ENCODE measurements at regions not wholly inside any gene's neighbourhood (a gene's known extent, or its start where the extent isn't known, plus 50 kb on each side); places are given as distances from the start of the nearest gene placed in this dataset.

DNA sequence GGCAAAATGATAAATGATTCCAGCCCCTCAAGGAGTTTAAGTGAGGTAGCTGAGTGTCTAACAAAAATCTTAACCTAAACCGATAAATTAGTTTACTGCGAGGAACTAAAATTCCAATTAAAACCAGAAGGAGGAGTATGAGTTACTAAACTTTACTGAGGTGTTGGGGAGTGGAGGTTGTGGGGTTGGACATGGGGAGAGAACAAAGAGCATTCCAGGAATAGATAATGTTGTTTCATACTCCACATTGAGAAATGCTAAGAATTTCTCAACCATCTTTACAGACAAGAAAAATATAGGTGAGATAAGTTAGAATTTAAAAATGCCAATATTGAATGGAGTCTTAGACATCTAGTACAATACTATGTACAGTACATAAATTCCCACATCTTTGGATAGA lies 488.6 kb downstream of the METTL15 start:
- peaks cover 2% of the 10 kb centered on the region for H3K9me3 Mint-ChIP-seq (ENCODE audit: unreplicated experiment)
- no peaks in the 10 kb centered on the region for H3K27me3 Mint-ChIP-seq (ENCODE audit: low read depth, unreplicated experiment)
- H3K4me3 Mint-ChIP-seq (ENCODE audit: unreplicated experiment): no peak overlapping the region
- Histone ChIP-seq H3K4me3 (ENCODE audit: insufficient read depth, low read depth, low read length) (no peak overlapping the region), H3K4me2 (ENCODE audit: low read length) (no peak overlapping the region), H3K79me2 (ENCODE audit: insufficient read depth, low read length) (no peaks in the 10 kb centered on the region), H3K27ac (ENCODE audit: low read depth, low read length) (no peak overlapping the region), H3K9ac (ENCODE audit: low read length) (no peak overlapping the region), H3K36me3 (ENCODE audit: insufficient read depth, low read length) (no peaks in the 10 kb centered on the region), H4K20me1 (ENCODE audit: insufficient read depth, low read length) (no peaks in the 10 kb centered on the region), H3K9me3 (ENCODE audit: insufficient read depth, low read depth, low read length) (no peaks in the 10 kb centered on the region), H3K27me3 (ENCODE audit: insufficient read depth, low read length) (no peaks in the 10 kb centered on the region), H2AFZ (ENCODE audit: low read depth, low read length) (no peak overlapping the region), H3K4me1 (ENCODE audit: insufficient read depth, low read length) (no peaks in the 10 kb centered on the region)
- H3K36me3 Mint-ChIP-seq (ENCODE audit: low read depth, unreplicated experiment): no peaks in the 10 kb centered on the region
- no peak overlapping the region for H3K27ac Mint-ChIP-seq (ENCODE audit: unreplicated experiment)
- TF ChIP-seq CTCF (IDR thresholded peaks at IDR 0.05; ENCODE audit: insufficient read depth, low read depth, low read length): no peak
- no peak for TF ChIP-seq EZH2 (IDR thresholded peaks at IDR 0.05; ENCODE audit: insufficient read depth, low read length)
- FAIRE-seq (peak; percentile 5), DNase-seq (ENCODE audit: low read depth) (no peak)
- peaks cover 2% of the 10 kb centered on the region for H3K4me1 Mint-ChIP-seq (ENCODE audit: low read depth, unreplicated experiment)

DNA sequence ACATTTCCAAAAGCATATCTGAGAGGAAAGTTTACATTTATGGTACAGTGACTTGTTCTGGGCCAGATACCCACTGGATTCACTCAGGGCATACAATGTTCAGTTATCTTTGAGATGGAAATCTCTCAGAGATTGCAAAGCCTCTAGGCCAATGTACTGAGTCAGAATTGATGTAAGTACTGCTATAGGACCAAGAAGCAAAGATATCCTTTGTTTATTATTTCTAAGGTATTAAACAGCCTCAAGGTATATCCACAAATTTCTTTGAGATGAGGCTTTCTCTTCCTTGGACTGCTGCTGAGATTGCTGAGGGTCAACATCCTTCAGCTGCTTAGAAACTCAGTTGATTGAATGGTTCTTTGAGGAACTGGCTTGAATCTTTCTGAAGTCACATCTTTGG lies 484.0 kb downstream of the METTL15 start:
- no peak for DNase-seq (ENCODE audit: low read depth)
- no peak overlapping the region for H2AFZ ChIP-seq (ENCODE audit: low read depth, low read length)
- no peaks in the 10 kb centered on the region for H3K79me2 ChIP-seq (ENCODE audit: insufficient read depth, low read length)
- H3K4me2 ChIP-seq (ENCODE audit: low read length): no peak overlapping the region
- TF ChIP-seq EZH2 (IDR thresholded peaks at IDR 0.05; ENCODE audit: insufficient read depth, low read length): no peak
- TF ChIP-seq CTCF (IDR thresholded peaks at IDR 0.05; ENCODE audit: insufficient read depth, low read depth, low read length): no peak
- H3K36me3 Mint-ChIP-seq (ENCODE audit: low read depth, unreplicated experiment): no peaks in the 10 kb centered on the region
- FAIRE-seq: no peak
- H3K4me3 ChIP-seq (ENCODE audit: insufficient read depth, low read depth, low read length): no peak overlapping the region
- H3K27me3 ChIP-seq (ENCODE audit: insufficient read depth, low read length): no peaks in the 10 kb centered on the region
- no peak overlapping the region for H3K9ac ChIP-seq (ENCODE audit: low read length)
- H3K9me3 ChIP-seq (ENCODE audit: insufficient read depth, low read depth, low read length): no peaks in the 10 kb centered on the region
- H3K4me3 Mint-ChIP-seq (ENCODE audit: unreplicated experiment): no peak overlapping the region
- no peaks in the 10 kb centered on the region for H3K4me1 ChIP-seq (ENCODE audit: insufficient read depth, low read length)
- H4K20me1 ChIP-seq (ENCODE audit: insufficient read depth, low read length): no peaks in the 10 kb centered on the region
- H3K27ac ChIP-seq (ENCODE audit: low read depth, low read length): no peak overlapping the region
- H3K9me3 Mint-ChIP-seq (ENCODE audit: unreplicated experiment): no peaks in the 10 kb centered on the region
- no peaks in the 10 kb centered on the region for H3K27me3 Mint-ChIP-seq (ENCODE audit: low read depth, unreplicated experiment)
- H3K36me3 ChIP-seq (ENCODE audit: insufficient read depth, low read length): no peaks in the 10 kb centered on the region
- peaks cover under 1% of the 10 kb centered on the region for H3K4me1 Mint-ChIP-seq (ENCODE audit: low read depth, unreplicated experiment)
- H3K27ac Mint-ChIP-seq (ENCODE audit: unreplicated experiment): no peak overlapping the region

DNA sequence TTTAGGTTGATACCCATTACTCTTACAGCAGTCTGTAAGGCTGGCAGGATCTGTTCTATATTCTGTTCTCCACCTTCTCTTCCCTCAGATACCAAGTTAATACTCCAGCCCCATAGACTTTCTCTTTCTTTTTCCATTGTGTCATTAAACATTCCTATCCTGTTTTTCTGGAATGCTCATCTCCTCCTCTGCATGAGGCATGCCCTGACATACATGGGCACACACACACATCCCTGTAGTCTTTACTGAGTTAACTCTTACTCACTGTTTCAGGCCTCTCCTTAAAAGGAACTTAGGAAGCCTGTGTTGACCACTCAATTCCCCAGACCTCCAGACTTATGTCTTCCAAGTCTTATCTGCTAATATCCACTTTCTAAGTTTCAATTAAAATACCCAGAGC lies 476.8 kb downstream of the METTL15 start:
- H3K27ac Mint-ChIP-seq (ENCODE audit: unreplicated experiment): peak overlapping the region; percentile 82
- peak; percentile 42 for DNase-seq (ENCODE audit: low read depth)
- no peak overlapping the region for H3K4me3 ChIP-seq (ENCODE audit: insufficient read depth, low read depth, low read length)
- H3K4me1 ChIP-seq (ENCODE audit: insufficient read depth, low read length): peaks cover 9% of the 10 kb centered on the region
- H4K20me1 ChIP-seq (ENCODE audit: insufficient read depth, low read length): no peaks in the 10 kb centered on the region
- H3K9me3 Mint-ChIP-seq (ENCODE audit: unreplicated experiment): no peaks in the 10 kb centered on the region
- no peaks in the 10 kb centered on the region for H3K9me3 ChIP-seq (ENCODE audit: insufficient read depth, low read depth, low read length)
- H2AFZ ChIP-seq (ENCODE audit: low read depth, low read length): no peak overlapping the region
- H3K9ac ChIP-seq (ENCODE audit: low read length): no peak overlapping the region
- peaks cover 19% of the 10 kb centered on the region for H3K4me1 Mint-ChIP-seq (ENCODE audit: low read depth, unreplicated experiment)
- no peak overlapping the region for H3K4me3 Mint-ChIP-seq (ENCODE audit: unreplicated experiment)
- no peak for TF ChIP-seq EZH2 (IDR thresholded peaks at IDR 0.05; ENCODE audit: insufficient read depth, low read length)
- TF ChIP-seq CTCF (IDR thresholded peaks at IDR 0.05; ENCODE audit: insufficient read depth, low read depth, low read length): no peak
- no peaks in the 10 kb centered on the region for H3K27me3 Mint-ChIP-seq (ENCODE audit: low read depth, unreplicated experiment)
- no peaks in the 10 kb centered on the region for H3K36me3 Mint-ChIP-seq (ENCODE audit: low read depth, unreplicated experiment)
- H3K27me3 ChIP-seq (ENCODE audit: insufficient read depth, low read length): no peaks in the 10 kb centered on the region
- no peak overlapping the region for H3K4me2 ChIP-seq (ENCODE audit: low read length)
- no peak overlapping the region for H3K27ac ChIP-seq (ENCODE audit: low read depth, low read length)
- H3K79me2 ChIP-seq (ENCODE audit: insufficient read depth, low read length): no peaks in the 10 kb centered on the region
- H3K36me3 ChIP-seq (ENCODE audit: insufficient read depth, low read length): no peaks in the 10 kb centered on the region
- no peak for FAIRE-seq
